Neural cell (in vitro differentiated cells): ENCODE measurements at regions not wholly inside any gene's neighbourhood (a gene's known extent, or its start where the extent isn't known, plus 50 kb on each side); places are given as distances from the start of the nearest gene placed in this dataset.

Source experiments
- H2AFZ ChIP-seq: fragments of 200-600, 300-800 bp; sonication (generic), shearing (Covaris generic); 2 replicates; pipeline ENCODE4 v1.6.0; 2014; ENCODE audit warnings: low read depth, mild to moderate bottlenecking, antibody characterized with exemption, low read length, moderate library complexity
- H3F3A ChIP-seq: fragments of 200-600 bp; shearing (Covaris generic); 2 replicates; pipeline ENCODE4 v1.6.1; 2016; ENCODE audit warnings: mild to moderate bottlenecking, moderate library complexity, mixed read lengths, antibody characterized with exemption, low read length; ENCODE audit not compliant: insufficient read depth, poor library complexity, severe bottlenecking
- H3K27ac ChIP-seq: fragments of 200-600, 300-800 bp; sonication (generic), shearing (Covaris generic); 2 replicates; pipeline ENCODE4 v1.5.1; 2014; ENCODE audit warnings: mild to moderate bottlenecking, low read length, moderate library complexity
- H3K27me3 ChIP-seq: fragments of 300-800, 200-600 bp; sonication (generic), shearing (Covaris generic); 2 replicates; pipeline ENCODE4 v1.6.0; 2014; ENCODE audit warnings: mild to moderate bottlenecking, low read depth, low read length, moderate library complexity; ENCODE audit not compliant: insufficient read depth
- H3K36me3 ChIP-seq: fragments of 300-800, 200-600 bp; sonication (generic), shearing (Covaris generic); 2 replicates; pipeline ENCODE4 v1.5.1; 2014; ENCODE audit warnings: mild to moderate bottlenecking, antibody characterized with exemption, low read length, moderate library complexity; ENCODE audit not compliant: insufficient read depth
- H3K4me2 ChIP-seq: fragments of 300-800, 200-600 bp; sonication (generic), shearing (Covaris generic); 2 replicates; pipeline ENCODE4 v1.6.0; 2014; ENCODE audit warnings: mild to moderate bottlenecking, low read length
- H3K4me3 ChIP-seq: fragments of 300-800, 200-600 bp; sonication (generic), shearing (Covaris generic); 2 replicates; pipeline ENCODE4 v1.5.1; 2014; ENCODE audit warnings: mild to moderate bottlenecking, low read length, moderate library complexity
- H3K79me2 ChIP-seq: fragments of 200-600 bp; shearing (Covaris generic); replicated peaks from 2 replicates; pipeline ENCODE4 v1.6.0; 2014; ENCODE audit warnings: mild to moderate bottlenecking, low read length, moderate library complexity; ENCODE audit not compliant: insufficient read depth
- H3K9ac ChIP-seq: fragments of 300-800, 200-600 bp; sonication (generic), shearing (Covaris generic); 2 replicates; pipeline ENCODE4 v1.6.1; 2016; ENCODE audit warnings: mild to moderate bottlenecking, low read length, mixed read lengths
- H3K9me2 ChIP-seq: fragments of 200-600 bp; shearing (Covaris generic); 2 replicates; pipeline ENCODE4 v1.6.1; 2016; ENCODE audit warnings: mild to moderate bottlenecking, low read length, mixed read lengths; ENCODE audit not compliant: insufficient read depth
- H3K9me3 ChIP-seq: fragments of 200-600, 300-800 bp; sonication (generic), shearing (Covaris generic); 2 replicates; pipeline ENCODE4 v1.6.1; 2016; ENCODE audit warnings: mild to moderate bottlenecking, mixed run types, low read length, moderate library complexity, mixed read lengths
- H4K20me1 ChIP-seq: fragments of 200-600 bp; shearing (Covaris generic); 2 replicates; pipeline ENCODE4 v1.6.1; 2016; ENCODE audit warnings: mild to moderate bottlenecking, mixed run types; ENCODE audit not compliant: insufficient read depth
- EP300 ChIP-seq: fragments of 450-650 bp; conservative IDR thresholded peaks from 2 replicates; pipeline ENCODE4 v1.6.1; 2014; ENCODE audit warnings: antibody characterized with exemption, mild to moderate bottlenecking, moderate library complexity; ENCODE audit not compliant: poor library complexity, severe bottlenecking
- EZH2 ChIP-seq: fragments of 200-600, 300-800 bp; shearing (Covaris generic), sonication (generic); IDR thresholded peaks from 2 replicates; pipeline ENCODE4 v1.6.1; 2014; ENCODE audit warnings: antibody characterized with exemption, low read length, borderline replicate concordance, mild to moderate bottlenecking; ENCODE audit not compliant: insufficient read depth, poor library complexity, severe bottlenecking
- MXI1 ChIP-seq: fragments of 450-650 bp; conservative IDR thresholded peaks from 2 replicates; pipeline ENCODE4 v1.6.1; 2014; ENCODE audit warnings: antibody characterized with exemption, mild to moderate bottlenecking; ENCODE audit not compliant: poor library complexity, severe bottlenecking
- POLR2AphosphoS5 ChIP-seq: IDR thresholded peaks from 2 replicates; pipeline ENCODE4 v1.6.1; 2012
- RAD21 ChIP-seq: fragments of 450-650 bp; conservative IDR thresholded peaks from 2 replicates; pipeline ENCODE4 v1.6.1; 2014; ENCODE audit warnings: antibody characterized with exemption, mild to moderate bottlenecking, moderate library complexity
- REST ChIP-seq: IDR thresholded peaks from 2 replicates; pipeline ENCODE4 v1.6.1; 2012; ENCODE audit warnings: borderline replicate concordance
- SMC3 ChIP-seq: fragments of 450-650 bp; conservative IDR thresholded peaks from 2 replicates; pipeline ENCODE4 v1.6.1; 2014; ENCODE audit warnings: antibody characterized with exemption, mild to moderate bottlenecking, moderate library complexity; ENCODE audit not compliant: poor library complexity
- TAF1 ChIP-seq: IDR thresholded peaks from 2 replicates; pipeline ENCODE4 v1.6.1; 2012; ENCODE audit warnings: low read depth
- TF ChIP-seq, protein P1 (sequence below): fragments of 450-650 bp; IDR thresholded peaks from 2 replicates; pipeline ENCODE4 v1.5.1; 2014; ENCODE audit warnings: antibody characterized with exemption, mild to moderate bottlenecking, moderate library complexity; ENCODE audit not compliant: poor library complexity, severe bottlenecking

- Histone ChIP-seq H3F3A (no peaks in the 10 kb centered on the region), H2AFZ (no peak overlapping the region), H3K79me2 (no peaks in the 10 kb centered on the region), H3K4me3 (no peak overlapping the region), H3K27ac (no peak overlapping the region), H3K4me2 (no peak overlapping the region), H4K20me1 (no peaks in the 10 kb centered on the region), H3K9me3 (no peaks in the 10 kb centered on the region), H3K9ac (no peak overlapping the region), H3K9me2 (no peaks in the 10 kb centered on the region), H3K27me3 (no peaks in the 10 kb centered on the region), H3K36me3 (no peaks in the 10 kb centered on the region)
- TF ChIP-seq RAD21, result no peak
- TF ChIP-seq SMC3, result no peak
- no peak for TF ChIP-seq REST
- no peak for TF ChIP-seq POLR2AphosphoS5
- no peak for TF ChIP-seq EZH2
- TF ChIP-seq TAF1, result no peak
- no peak for TF ChIP-seq MXI1
- TF ChIP-seq EP300, result no peak
- TF ChIP-seq, protein P1, sequence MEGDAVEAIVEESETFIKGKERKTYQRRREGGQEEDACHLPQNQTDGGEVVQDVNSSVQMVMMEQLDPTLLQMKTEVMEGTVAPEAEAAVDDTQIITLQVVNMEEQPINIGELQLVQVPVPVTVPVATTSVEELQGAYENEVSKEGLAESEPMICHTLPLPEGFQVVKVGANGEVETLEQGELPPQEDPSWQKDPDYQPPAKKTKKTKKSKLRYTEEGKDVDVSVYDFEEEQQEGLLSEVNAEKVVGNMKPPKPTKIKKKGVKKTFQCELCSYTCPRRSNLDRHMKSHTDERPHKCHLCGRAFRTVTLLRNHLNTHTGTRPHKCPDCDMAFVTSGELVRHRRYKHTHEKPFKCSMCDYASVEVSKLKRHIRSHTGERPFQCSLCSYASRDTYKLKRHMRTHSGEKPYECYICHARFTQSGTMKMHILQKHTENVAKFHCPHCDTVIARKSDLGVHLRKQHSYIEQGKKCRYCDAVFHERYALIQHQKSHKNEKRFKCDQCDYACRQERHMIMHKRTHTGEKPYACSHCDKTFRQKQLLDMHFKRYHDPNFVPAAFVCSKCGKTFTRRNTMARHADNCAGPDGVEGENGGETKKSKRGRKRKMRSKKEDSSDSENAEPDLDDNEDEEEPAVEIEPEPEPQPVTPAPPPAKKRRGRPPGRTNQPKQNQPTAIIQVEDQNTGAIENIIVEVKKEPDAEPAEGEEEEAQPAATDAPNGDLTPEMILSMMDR, result no peak
Measured at GRCh38 chr2:226256709-226257376, 542.8 kb downstream of the IRS1 start.

GRCh38 chr2:226256237-226256636, 543.4 kb downstream of the IRS1 start:
- no peaks in the 10 kb centered on the region for H3K9me3 ChIP-seq
- no peak overlapping the region for H3K27ac ChIP-seq
- H3K79me2 ChIP-seq, result no peaks in the 10 kb centered on the region
- H3K9me2 ChIP-seq, result no peaks in the 10 kb centered on the region
- H3K4me3 ChIP-seq, result no peak overlapping the region
- no peaks in the 10 kb centered on the region for H3F3A ChIP-seq
- no peaks in the 10 kb centered on the region for H4K20me1 ChIP-seq
- H3K4me2 ChIP-seq, result no peak overlapping the region
- H3K9ac ChIP-seq, result no peak overlapping the region
- H3K27me3 ChIP-seq, result no peaks in the 10 kb centered on the region
- TF ChIP-seq SMC3, result no peak
- TF ChIP-seq MXI1, result no peak
- no peak for TF ChIP-seq POLR2AphosphoS5
- TF ChIP-seq EZH2, result no peak
- no peak for TF ChIP-seq TAF1
- no peaks in the 10 kb centered on the region for H3K36me3 ChIP-seq
- H2AFZ ChIP-seq, result no peak overlapping the region
